ENCODE measurements at regions not wholly inside any gene's neighbourhood (a gene's known extent, or its start where the extent isn't known, plus 50 kb on each side); places are given as distances from the start of the nearest gene placed in this dataset.

DNA sequence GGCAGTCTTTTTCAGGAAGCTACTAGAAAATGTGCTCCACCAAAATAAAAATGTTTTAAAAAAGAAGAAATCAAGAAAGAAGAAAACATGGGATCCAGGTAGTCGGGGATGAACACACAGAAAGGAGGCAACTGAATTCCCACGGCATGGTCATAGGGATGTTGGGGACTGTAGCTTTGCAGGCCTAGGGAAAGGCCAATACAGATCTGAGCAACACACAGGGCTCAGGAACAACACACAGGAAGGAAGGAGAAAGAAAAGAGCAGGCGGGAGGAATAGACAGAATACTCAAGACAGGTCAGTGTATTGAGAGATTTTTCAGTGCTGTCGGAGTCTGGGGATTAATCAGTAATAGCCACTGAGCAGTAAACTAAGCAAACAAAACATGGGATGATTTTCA, 142.7 kb upstream of the SYT6 start:
- TF ChIP-seq CTCF (IDR thresholded peaks at IDR 0.05) (no peak), POLR2A (IDR thresholded peaks at IDR 0.05) (no peak)

Data from adrenal gland (tissue), 5 donors.